WI38 (cell line): ENCODE measurements at regions not wholly inside any gene's neighbourhood (a gene's known extent, or its start where the extent isn't known, plus 50 kb on each side); places are given as distances from the start of the nearest gene placed in this dataset.
"Not testable (repeated sequence)": the region's sequence is repeated elsewhere in the genome, so short reads cannot be mapped to it uniquely, and the experiment has no call there.

Experiments used
- H3K4me3 ChIP-seq: 2 replicates; pipeline ENCODE4 v1.5.1; 2011; ENCODE audit warnings: low read depth, mild to moderate bottlenecking, control low read depth, low read length
- CTCF ChIP-seq: IDR thresholded peaks from 2 replicates; pipeline ENCODE4 v1.5.1; 2012; ENCODE audit warnings: low read depth, mild to moderate bottlenecking, control low read depth, low read length

GRCh38 chr12:115801871-115802270, 475.6 kb downstream of the MED13L start:
- H3K4me3 ChIP-seq, result no peak overlapping the region
- no peak for TF ChIP-seq CTCF

- no peak overlapping the region for H3K4me3 ChIP-seq
- no peak for TF ChIP-seq CTCF
Measured at GRCh38 chr12:115799610-115800009, 477.9 kb downstream of the MED13L start.

- TF ChIP-seq CTCF, result no peak
- no peak overlapping the region for H3K4me3 ChIP-seq
Measured at GRCh38 chr12:115798309-115798917, 479.1 kb downstream of the MED13L start.

- no peak overlapping the region for H3K4me3 ChIP-seq
- no peak for TF ChIP-seq CTCF
Measured at GRCh38 chr12:115794659-115795081, 482.8 kb downstream of the MED13L start.

GRCh38 chr12:115791331-115791730, 486.2 kb downstream of the MED13L start:
- no peak overlapping the region for H3K4me3 ChIP-seq
- no peak for TF ChIP-seq CTCF

- TF ChIP-seq CTCF, result no peak
Measured at GRCh38 chr12:115790526-115790925, 487.0 kb downstream of the MED13L start.

GRCh38 chr12:115786490-115786889, 491.0 kb downstream of the MED13L start:
- not testable (repeated sequence) for H3K4me3 ChIP-seq

More at GRCh38 chr12:115790526-115790925, 487.0 kb downstream of the MED13L start:
- H3K4me3 ChIP-seq, result no peak overlapping the region

GRCh38 chr12:115785548-115785947, 491.9 kb downstream of the MED13L start:
- no peak for TF ChIP-seq CTCF
- H3K4me3 ChIP-seq, result no peak overlapping the region
